OCI-LY1 (cell line): ENCODE measurements at regions not wholly inside any gene's neighbourhood (a gene's known extent, or its start where the extent isn't known, plus 50 kb on each side); places are given as distances from the start of the nearest gene placed in this dataset.

Experiments
- H2AFZ ChIP-seq: fragments of 200-600 bp; sonication (generic), shearing (Covaris generic); 2 replicates; pipeline ENCODE4 v1.6.0; 2014; ENCODE audit warnings: antibody characterized with exemption, mild to moderate bottlenecking, low read length
- H3F3A ChIP-seq: fragments of 200-600 bp; sonication (generic), shearing (Covaris generic); 2 replicates; pipeline ENCODE4 v1.6.0; 2014; ENCODE audit warnings: mild to moderate bottlenecking, antibody characterized with exemption, low read length, moderate library complexity; ENCODE audit not compliant: insufficient read depth
- H3K27ac ChIP-seq: fragments of 200-600 bp; sonication (generic); 2 replicates; pipeline ENCODE4 v1.5.1; 2014; ENCODE audit warnings: low read length, mixed run types, mild to moderate bottlenecking, low read depth; ENCODE audit not compliant: poor library complexity, severe bottlenecking
- H3K27me3 ChIP-seq: fragments of 200-600 bp; sonication (generic); 2 replicates; pipeline ENCODE4 v1.6.0; 2014; ENCODE audit warnings: antibody characterized with exemption, mild to moderate bottlenecking, low read length, moderate library complexity; ENCODE audit not compliant: insufficient read depth
- H3K36me3 ChIP-seq: fragments of 200-600 bp; sonication (generic); 2 replicates; pipeline ENCODE4 v1.6.1; 2014; ENCODE audit warnings: mild to moderate bottlenecking, antibody characterized with exemption, low read length, moderate library complexity, mixed read lengths; ENCODE audit not compliant: insufficient read depth
- H3K4me1 ChIP-seq: fragments of 200-600 bp; sonication (generic); 2 replicates; pipeline ENCODE4 v1.5.1; 2014; ENCODE audit warnings: mild to moderate bottlenecking, low read length, moderate library complexity; ENCODE audit not compliant: insufficient read depth, severe bottlenecking
- H3K4me2 ChIP-seq: fragments of 200-600 bp; sonication (generic), shearing (Covaris generic); 2 replicates; pipeline ENCODE4 v1.6.1; 2014; ENCODE audit warnings: low read length
- H3K4me3 ChIP-seq: fragments of 200-600 bp; sonication (generic); 2 replicates; pipeline ENCODE4 v1.5.1; 2014; ENCODE audit warnings: low read length, low read depth, mild to moderate bottlenecking, mixed read lengths; ENCODE audit not compliant: poor library complexity, severe bottlenecking
- H3K79me2 ChIP-seq: fragments of 200-600 bp; shearing (Covaris generic); 2 replicates; pipeline ENCODE4 v1.6.1; 2016; ENCODE audit warnings: mixed run types, low read length, mixed read lengths; ENCODE audit not compliant: insufficient read depth
- H3K9ac ChIP-seq: fragments of 200-600 bp; sonication (generic), shearing (Covaris generic); 2 replicates; pipeline ENCODE4 v1.6.1; 2014; ENCODE audit warnings: mild to moderate bottlenecking, low read length, mixed read lengths
- H3K9me2 ChIP-seq: fragments of 200-600 bp; sonication (generic), shearing (Covaris generic); 2 replicates; pipeline ENCODE4 v1.6.1; 2014; ENCODE audit warnings: low read depth, mild to moderate bottlenecking, low read length, mixed read lengths
- H3K9me3 ChIP-seq: fragments of 200-600 bp; shearing (Covaris generic); 2 replicates; pipeline ENCODE4 v1.6.1; 2014; ENCODE audit warnings: low read length, mixed read lengths
- H4K20me1 ChIP-seq: fragments of 200-600 bp; sonication (generic), shearing (Covaris generic); 2 replicates; pipeline ENCODE4 v1.6.0; 2016; ENCODE audit warnings: mild to moderate bottlenecking, low read length; ENCODE audit not compliant: insufficient read depth
- CTCF ChIP-seq: fragments of 200-600 bp; sonication (generic), shearing (Covaris generic); IDR thresholded peaks from 2 replicates; pipeline ENCODE4 v1.5.1; 2017; ENCODE audit warnings: mild to moderate bottlenecking, antibody characterized with exemption, low read length, moderate library complexity, mixed read lengths
- EZH2 ChIP-seq: fragments of 200-600 bp; sonication (generic), shearing (Covaris generic); IDR thresholded peaks from 2 replicates; pipeline ENCODE4 v1.8.0; 2017; ENCODE audit warnings: borderline replicate concordance, mixed run types, mild to moderate bottlenecking, antibody characterized with exemption, low read length, moderate library complexity, mixed read lengths

GRCh38 chr3:82685761-82686160, 924.3 kb upstream of the GBE1 start:
- no peak overlapping the region for H3K4me2 ChIP-seq
- H3K9me2 ChIP-seq, result no peaks in the 10 kb centered on the region
- H3K27ac ChIP-seq, result no peak overlapping the region
- no peaks in the 10 kb centered on the region for H3K27me3 ChIP-seq
- no peaks in the 10 kb centered on the region for H4K20me1 ChIP-seq
- H3K36me3 ChIP-seq, result no peaks in the 10 kb centered on the region
- no peaks in the 10 kb centered on the region for H3K9me3 ChIP-seq
- H3K79me2 ChIP-seq, result no peaks in the 10 kb centered on the region
- H3K9ac ChIP-seq, result no peak overlapping the region
- TF ChIP-seq CTCF, result no peak
- H3K4me1 ChIP-seq, result no peaks in the 10 kb centered on the region
- H3K4me3 ChIP-seq, result no peak overlapping the region
- no peaks in the 10 kb centered on the region for H3F3A ChIP-seq
- no peak overlapping the region for H2AFZ ChIP-seq

- Histone ChIP-seq H3K4me2 (no peak overlapping the region), H2AFZ (no peak overlapping the region), H3K9me3 (no peaks in the 10 kb centered on the region), H3K27ac (no peak overlapping the region), H3K27me3 (no peaks in the 10 kb centered on the region), H3K79me2 (no peaks in the 10 kb centered on the region), H3K9ac (no peak overlapping the region), H3K4me3 (no peak overlapping the region), H3K9me2 (no peaks in the 10 kb centered on the region), H3K4me1 (peaks cover 14% of the 10 kb centered on the region), H4K20me1 (no peaks in the 10 kb centered on the region), H3K36me3 (no peaks in the 10 kb centered on the region), H3F3A (no peaks in the 10 kb centered on the region)
- TF ChIP-seq EZH2 (no peak), CTCF (no peak)
These were observed 915.0 kb upstream of the GBE1 start for GRCh38 chr3:82676356-82677026.

GRCh38 chr3:82672966-82673365, 911.5 kb upstream of the GBE1 start:
- H3K4me3 ChIP-seq, result no peak overlapping the region

More at GRCh38 chr3:82672966-82673365, 911.5 kb upstream of the GBE1 start:
- no peaks in the 10 kb centered on the region for H3F3A ChIP-seq
- no peaks in the 10 kb centered on the region for H3K27me3 ChIP-seq
- H3K79me2 ChIP-seq, result no peaks in the 10 kb centered on the region
- no peak overlapping the region for H3K4me2 ChIP-seq
- no peak overlapping the region for H3K27ac ChIP-seq
- no peaks in the 10 kb centered on the region for H4K20me1 ChIP-seq
- H3K4me1 ChIP-seq, result peaks cover 2% of the 10 kb centered on the region
- H3K9ac ChIP-seq, result no peak overlapping the region
- H3K9me2 ChIP-seq, result no peaks in the 10 kb centered on the region
- H3K9me3 ChIP-seq, result no peaks in the 10 kb centered on the region; the same call in 1 of the 2 replicates
- no peak overlapping the region for H2AFZ ChIP-seq
- H3K36me3 ChIP-seq, result no peaks in the 10 kb centered on the region
- TF ChIP-seq CTCF (no peak), EZH2 (no peak)
